ENCODE measurements at regions not wholly inside any gene's neighbourhood (a gene's known extent, or its start where the extent isn't known, plus 50 kb on each side); places are given as distances from the start of the nearest gene placed in this dataset.

DNA sequence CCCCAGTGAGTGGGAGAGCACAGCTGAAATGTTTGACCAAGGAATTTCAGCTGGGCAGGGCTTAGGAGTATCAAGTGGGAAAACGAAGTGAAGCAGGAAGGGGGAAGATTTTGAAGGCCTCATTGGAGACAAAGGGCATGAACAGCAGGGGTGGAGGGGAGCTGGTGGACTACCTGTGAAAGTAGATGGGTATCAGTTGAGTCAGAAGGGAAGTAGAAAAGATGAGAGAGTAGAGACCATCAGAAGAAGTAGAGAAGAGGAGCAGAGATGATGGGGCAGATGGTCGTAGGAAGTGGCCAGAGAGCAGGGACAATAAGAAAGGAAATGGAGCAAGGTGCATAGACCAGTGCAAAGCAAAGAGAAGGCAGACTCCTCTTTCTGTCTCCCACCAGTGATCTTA is 189.0 kb upstream of the RUNX1 start:
- no peak for ATAC-seq

DNA sequence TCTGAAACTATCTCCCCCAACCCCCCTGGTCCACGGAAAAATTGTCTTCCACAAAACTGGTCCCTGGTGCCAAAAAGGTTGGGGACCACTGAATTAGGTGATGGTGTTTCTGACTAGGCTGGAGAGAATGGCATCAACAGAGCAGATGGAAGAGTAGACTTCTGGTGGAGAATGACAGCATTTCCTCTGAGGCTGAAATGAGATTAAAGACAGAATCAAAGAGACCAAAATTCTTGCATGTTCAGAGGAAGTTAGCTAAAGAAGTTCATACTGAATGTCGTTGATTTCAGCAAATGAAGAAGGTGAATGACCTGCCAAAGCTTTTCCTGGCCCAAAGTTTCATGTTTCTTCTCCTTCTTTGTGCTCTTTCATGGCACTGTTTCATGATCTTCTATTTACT is 188.2 kb upstream of the RUNX1 start:
- no peak for ATAC-seq

DNA sequence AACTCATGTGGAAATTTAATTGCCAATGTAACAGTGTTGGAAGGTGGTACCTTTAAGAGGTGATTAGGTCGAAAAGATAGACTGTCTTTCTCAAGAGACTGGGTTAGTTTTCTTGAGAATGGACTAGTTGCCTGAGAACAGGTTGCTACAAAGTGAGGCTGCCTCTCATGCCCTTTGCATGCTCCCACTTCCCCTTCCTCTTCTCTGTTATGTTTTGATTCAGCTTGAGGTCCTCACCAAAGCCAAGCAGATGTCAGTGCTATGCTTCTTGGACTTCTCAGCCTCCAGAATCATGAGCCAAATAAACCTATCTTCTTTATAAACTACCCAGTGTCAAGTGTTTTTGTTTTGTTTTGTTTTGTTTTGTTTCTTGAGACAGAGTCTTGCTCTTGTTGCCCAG is 187.0 kb upstream of the RUNX1 start:
- ATAC-seq: no peak

DNA sequence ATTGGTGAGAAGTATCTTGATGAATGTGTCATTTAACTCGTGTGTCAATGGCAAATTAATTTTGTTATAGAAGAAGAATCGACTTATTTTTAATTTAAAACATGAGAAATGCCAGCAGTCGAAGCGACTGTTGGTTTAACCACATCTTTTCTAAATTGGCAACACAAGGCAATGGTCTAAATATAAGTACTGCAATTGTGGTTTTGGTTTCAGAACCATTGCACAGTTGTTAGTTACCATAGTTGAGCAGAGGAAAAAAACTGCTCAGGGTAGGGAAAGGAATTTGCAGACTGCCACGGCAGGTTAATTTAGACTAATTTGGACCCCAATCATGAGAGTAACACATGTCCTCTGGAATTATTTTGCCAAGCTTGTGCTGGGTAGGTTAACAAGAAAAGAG is 185.6 kb upstream of the RUNX1 start:
- no peak for ATAC-seq

DNA sequence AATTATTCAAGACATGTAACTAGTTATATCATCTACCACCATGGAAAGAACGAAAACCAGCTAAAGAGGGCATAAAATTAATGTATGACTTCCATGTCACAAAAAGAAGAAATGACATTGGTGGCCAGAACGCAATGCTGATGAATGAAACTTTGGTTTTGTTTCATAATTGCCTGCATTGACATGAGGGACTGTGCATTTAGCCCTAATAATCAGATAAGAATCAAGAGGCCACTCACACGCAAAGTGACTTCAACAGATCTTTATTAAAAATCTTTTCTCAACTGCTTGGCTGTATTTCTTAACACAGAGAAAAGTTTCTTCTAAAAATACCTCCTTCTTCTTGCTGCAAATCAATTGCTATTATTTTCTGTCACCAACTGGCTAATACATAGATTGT is 184.7 kb upstream of the RUNX1 start:
- ATAC-seq: no peak

DNA sequence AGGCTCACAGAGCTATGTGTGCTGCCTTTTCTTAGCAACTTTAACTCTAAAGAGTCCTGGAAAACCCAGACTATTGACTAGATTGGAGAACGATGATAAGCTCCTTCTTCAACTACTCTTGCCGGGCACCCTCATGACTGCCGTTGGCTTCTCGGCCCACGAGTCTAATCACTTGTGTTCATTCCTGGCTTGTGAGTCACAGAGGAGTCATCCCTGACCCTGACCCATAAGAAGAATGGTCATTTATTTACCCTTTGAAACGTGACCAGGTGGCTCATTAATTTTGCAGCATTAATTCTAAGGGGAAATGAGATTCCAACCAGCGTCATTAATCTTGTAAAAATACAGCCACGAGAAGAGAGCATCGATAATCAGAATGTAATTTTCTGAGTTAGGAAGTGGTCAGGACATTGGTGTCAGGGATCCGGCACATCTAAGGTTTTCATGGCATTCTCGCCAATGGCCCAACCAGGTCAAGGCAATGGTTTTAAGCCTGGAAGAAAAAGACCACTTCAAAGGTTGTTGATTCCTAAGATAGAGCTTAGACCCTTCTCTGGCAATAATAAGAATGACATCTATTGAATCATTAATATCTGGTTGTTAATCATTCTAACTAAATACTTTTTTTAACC is 183.6 kb upstream of the RUNX1 start:
- no peak for ATAC-seq

DNA sequence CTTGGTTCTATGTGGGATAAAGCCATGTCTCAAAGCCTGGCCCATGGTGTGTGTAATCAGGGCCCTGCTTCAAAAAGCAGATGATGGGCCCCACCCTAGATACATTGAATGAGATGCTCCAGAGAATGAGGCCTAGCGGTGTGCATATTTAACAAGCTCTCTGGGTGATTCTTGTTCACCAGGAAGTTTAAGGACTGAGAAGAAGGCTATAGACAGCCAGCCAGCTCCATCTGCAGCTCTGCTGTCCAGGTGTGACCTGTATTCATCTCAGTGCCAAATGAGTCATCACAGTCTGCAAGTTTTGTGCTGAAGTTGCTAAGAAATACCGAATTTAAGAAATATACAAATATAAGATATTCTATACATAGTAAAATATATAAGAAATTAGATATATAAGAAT is 182.0 kb upstream of the RUNX1 start:
- peak; percentile 73 for ATAC-seq

DNA sequence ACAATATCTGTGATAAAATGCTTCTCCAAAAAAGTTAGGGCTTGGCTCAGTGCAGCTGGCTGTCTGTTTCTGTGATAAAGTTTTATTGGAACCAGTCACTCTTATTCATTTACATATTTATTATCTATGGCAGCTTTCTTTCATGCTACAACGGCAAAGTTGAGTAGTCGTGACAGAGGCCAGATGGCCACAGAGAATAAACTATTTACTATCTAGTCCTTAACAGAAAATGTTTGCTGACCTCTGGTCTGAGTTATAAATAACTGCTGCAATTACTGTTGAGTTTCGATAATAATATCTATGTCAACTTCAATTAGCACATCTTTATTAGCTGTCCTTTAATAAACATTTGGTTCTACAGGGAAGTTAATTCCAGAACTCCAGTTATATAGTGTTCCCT is 180.2 kb upstream of the RUNX1 start:
- no peak for ATAC-seq

DNA sequence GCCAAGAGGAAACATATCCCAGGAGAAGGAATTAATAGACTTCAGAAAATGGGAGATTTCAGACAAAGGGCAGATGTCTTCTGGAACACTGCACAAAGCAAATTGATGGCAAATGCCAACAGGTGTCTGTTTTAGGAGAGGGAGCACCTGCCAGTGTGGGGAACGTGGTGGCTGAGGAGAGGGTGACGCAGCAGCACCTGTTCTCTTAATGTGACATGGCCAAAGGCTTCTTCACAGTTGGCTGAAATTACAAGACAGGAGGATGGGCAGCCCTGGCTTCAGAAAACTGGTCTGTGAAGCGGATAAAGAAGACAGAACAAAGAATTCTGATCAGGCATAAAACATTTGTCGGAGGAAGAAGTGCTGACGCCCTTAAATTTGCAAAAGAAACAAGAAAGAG is 178.7 kb upstream of the RUNX1 start:
- no peak for ATAC-seq

DNA sequence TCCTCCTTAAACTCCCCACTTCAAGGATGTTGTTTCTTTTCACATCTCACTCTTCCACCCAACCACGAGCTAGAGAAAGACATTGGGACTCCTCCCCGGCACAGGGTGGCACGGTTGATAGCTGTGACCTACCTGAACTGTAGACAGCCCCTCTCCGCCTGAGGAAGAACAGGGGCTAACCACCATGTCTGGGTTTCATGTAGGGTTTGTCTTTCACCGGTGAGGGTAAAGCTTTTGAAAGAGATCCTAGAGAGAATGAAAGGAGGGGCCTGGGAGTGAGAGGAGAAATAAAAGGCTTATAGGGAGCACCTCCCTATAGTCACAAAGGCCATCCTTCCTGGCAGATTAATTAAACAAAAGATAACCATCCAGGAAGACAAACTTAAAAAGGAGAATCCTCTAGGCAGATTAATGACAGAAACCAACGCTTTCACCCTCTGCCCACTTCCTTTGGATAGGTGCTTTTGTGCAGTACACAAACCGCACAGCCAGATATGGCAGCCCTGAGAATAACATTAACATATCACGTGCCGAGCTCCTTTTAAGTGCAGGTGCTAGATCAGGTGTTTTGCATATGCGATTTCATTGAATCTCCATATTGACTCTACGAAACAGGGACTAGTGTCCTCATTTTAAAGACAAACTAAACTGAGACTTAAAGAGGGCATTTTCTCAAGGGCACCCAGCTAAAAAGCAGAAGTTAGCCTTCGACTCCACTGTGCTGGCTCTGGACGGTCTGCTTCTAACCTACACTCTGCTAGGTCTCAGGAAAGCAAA is 178.1 kb upstream of the RUNX1 start:
- ATAC-seq: peak; percentile 30

DNA sequence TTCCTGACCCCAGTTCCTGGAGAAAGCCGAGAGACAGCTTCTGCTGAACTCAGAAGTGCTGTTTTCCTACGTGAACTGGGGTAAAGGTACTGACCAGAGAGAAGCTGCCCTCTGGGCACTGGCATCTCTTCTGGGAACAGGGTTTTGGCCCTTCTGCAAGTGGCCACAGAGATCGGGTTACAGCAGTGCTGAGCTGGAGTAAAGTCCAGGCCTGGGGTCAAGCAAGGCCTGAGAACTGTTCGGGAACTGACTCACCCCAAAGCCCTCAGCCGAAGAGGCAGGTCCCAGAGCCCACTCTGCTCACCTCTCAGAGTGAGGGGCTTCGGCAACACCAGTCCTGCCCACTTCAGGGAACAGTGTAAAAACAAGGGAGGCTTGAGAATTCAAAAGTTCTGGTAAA is 177.2 kb upstream of the RUNX1 start:
- ATAC-seq: no peak

DNA sequence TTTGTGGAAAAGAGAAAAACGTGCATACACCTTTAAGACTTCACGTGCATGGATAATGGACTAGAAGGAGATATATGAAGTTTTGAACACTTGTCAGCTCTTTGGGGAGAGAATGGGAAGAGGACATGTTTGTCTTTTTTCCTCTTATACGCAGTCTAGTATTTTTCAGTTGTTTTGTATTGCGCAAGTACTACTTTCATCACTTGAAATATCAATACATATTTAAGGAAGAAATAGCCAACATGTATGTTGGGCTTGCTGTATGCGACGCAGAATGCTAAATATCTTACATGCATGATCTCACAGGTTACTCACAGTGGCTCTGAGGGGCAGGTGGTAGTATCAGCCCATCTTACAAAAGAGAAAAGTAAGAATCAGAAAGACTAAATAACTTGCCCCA is 176.5 kb upstream of the RUNX1 start:
- ATAC-seq: no peak

DNA sequence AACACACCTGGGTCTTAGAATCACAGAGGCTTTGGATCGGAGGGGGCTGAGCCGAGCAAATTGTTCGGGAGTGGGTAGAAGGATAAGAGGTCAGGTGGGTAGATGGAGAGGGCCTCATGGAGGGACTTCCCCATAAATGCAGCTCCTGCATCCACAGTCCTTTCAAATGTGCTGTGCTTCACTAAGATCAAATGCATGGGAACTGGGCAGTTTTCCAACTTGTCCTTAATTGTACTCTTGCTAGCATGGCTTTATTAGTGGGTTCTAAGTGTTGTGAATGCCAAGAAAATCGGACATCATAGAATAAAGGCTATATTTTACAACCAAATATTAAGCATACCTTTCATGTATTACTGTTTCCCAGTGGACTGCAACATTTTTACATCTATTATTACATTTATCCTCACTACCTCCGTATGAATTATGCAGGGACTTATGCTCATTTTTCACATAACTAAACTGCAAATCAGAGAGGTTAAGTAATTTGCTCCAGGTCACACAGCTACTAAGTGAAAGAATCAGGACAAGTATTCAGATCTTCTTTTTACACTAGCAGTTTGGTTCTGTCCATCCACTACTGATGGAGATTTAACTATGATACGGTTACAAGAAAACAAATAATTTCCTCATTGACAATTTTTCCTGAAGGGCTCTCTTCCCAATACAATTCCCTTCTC is 174.5 kb upstream of the RUNX1 start:
- no peak for ATAC-seq

DNA sequence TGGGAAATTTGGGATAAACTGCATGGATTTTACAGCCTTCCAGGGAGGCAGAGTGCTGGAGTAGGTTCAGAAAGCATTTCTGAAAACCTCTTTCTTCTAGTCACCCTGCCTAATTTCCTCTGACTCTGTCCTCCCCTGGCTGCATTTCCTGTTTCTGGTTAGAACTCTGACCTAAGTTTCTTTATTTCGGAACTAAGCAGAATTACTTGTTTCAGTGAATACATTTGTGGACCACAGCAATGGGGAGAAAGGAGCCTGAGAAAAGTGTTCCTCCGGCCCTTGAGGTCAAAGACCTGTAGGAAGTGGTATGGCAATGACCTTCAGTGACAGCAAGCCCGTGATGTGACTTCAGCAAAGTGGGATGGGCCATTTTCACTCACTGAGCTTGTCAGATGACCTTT is 173.4 kb upstream of the RUNX1 start:
- no peak for ATAC-seq

DNA sequence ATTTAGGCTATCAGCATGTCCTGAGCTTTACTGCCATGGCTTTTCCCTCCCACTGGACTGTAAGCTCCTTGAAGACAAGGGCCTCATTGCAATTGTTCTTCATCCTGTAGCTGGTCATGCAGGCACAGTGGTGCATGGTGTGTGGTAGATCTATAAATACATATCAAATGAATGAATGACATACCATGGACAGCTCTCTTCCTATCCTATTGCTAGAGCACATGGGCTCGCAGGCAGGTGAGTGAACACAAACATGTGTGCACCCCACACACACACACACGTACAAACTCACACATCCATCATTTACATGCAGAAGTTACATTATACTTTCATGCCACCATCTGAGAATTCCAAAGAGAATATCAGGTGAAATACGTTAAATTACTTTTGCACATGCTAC is 172.9 kb upstream of the RUNX1 start:
- ATAC-seq: no peak

DNA sequence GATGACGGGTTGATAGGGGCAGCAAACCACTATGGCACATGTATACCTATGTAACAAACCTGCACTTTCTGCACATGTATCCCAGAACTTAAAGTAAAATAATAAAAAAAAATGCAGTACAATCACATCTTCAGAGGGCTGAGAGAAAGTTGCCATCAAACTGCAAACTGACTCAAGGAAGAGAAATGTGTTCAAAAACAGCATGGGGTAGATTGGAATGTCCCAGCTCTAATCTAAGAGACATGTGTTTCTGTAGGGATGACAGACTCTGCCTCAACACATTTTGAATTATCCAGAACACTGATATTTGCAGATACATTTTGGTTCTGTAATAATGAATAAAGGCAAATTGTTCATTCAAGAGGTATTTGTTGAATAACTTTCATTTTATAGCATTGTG is 171.2 kb upstream of the RUNX1 start:
- no peak for ATAC-seq

DNA sequence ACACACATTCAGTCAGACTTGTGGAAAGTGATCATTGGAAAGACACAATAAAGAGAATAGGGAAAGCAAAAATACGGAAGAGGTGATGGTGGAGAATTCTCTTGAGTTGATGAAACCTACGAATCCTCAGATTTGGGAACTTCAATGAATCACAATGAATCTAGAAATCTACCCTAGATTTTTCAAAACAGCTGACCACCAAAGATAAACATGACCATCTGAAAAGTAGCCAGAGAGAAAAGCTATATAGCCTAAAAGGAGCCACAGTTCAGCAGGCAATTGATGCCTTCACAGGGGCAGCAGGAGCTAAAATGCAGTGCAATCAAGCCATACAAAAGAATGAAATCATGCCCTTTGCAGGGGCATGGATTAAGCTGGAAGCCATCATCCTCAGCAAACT is 170.6 kb upstream of the RUNX1 start:
- ATAC-seq: no peak

DNA sequence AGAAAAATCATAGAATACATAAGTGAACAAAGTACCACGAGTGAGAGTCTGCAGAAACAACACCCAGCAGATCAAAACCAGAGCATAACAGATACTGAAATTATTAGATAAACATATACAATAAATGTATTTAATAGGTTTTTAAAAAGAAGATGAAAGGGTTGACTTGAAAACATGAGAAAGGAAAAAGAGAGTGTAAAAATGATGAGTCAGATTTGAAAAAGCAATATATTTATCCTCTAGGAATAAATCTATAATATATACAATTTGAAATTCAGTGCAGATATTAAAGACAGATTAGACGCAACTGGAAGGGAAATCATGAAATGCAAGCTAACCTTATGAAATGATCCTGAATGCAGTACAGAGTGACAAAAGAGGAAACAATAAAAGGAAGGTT is 170.2 kb upstream of the RUNX1 start:
- ATAC-seq: no peak

DNA sequence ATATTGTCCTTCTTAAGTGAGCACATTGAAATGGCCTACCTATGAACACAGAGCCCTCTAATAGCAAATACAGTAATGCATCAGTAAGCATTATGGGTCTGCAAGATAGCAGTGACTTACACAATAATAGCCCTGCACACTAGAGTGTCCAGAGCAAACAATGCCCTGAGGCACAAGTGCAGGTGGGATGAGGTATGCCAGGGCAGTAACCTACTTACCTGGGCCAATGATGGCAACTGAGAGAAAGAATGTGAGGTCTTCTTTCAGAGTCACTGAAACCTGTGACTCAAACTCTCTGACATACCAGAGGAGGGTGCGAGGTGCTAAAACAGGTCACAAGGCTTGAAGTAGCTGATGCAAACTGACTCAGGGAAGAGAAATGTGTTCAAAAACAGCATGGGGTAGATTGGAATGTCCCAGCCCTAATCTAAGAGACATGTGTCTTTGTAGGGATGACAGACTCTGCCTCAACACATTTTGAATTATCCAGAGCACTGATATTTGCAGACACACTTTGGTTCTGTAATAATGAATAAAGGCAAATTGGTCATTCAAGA is 168.5 kb upstream of the RUNX1 start:
- ATAC-seq: peak; percentile 94

DNA sequence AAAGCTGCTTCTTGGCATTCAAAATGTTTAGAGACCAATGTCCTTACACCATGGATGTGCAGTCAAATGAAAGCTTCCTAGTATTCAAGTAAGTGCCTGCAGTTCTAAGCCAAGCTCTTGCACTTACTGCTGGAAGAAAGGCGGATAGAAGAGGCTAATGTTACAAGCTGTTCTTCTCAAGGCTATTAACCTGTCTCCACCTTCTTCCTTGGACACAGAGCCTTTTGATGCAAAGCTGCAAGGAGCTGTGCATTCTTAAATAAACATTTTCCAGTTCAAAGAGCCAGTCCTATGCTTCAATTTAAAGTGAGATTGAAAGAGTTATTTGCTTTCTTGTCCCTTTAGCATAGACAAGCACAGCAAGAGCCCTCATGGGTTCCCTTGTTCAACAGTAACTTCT is 167.9 kb upstream of the RUNX1 start:
- no peak for ATAC-seq

DNA sequence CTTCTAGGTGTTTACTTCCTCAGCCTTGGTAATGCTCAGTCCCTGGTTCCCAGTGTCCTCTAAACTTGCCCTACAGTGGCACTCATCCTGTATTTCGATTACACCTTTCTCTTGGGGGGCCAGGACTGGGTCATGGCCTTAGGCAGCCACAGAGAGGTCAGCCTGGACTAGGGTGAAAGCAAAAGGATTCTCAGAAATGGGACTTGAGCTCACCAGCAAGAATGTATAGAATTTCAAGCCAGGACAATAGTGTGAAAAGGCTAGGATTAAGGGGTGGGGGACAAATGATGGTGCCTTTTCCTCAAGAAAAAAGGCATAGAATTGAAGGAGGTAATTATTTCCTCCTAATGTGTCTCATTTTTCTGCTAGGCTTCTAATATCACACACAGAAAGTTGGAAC is 166.8 kb upstream of the RUNX1 start:
- ATAC-seq: no peak

DNA sequence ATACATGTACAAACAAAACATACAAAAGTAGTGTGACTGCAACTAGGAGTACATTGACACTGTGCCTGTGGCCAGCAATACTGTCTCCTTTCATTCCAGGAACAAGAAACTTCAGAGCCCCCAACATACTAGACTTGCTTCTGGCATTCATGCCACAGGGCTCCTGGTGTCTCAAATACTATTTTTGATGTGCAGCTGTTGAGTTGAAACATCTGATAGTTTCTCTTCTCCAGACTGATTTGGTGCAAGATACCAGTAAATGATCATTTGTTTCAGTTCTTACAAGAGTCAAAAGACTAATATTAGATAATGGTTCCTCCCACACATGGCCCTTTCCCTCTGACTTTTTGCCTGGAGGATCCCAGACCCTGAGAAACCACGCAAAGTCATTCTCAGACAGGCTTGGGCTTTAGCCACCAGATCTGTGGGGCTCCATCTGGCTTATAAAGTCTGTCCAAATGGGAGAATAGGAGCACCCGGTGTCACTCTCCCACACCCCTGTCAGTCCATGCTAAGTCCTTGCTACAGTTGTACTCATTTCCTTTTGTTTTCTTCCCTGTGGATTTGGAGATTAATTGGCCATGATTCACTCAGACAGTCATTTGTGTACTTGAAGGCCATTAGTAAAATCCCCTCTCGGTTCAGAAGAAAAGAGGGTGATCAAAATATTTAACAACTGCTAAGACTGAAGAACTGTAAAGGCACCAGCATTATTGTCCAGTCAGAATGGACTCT is 163.5 kb upstream of the RUNX1 start:
- ATAC-seq: peak; percentile 21

DNA sequence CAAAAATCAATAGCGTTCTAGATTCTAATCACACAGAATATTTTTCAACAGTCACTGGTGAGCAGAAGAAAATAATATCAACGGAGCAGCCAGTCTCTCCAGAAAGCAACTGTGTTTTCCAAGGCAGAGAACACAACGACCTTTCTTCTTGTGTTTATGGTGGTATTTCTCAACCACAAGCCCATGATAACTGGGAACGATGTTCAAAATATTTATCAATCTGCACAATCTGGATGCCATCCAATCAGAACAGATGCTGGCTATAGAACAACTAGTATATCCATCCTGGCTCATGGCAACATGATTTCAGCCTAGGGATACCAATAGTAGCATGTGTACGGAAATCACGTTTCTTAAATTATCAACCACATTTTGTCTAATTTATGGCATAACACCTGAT is 162.7 kb upstream of the RUNX1 start:
- no peak for ATAC-seq

All from esophagus mucosa (tissue), 1 donor.